GM12878 (cell line): ENCODE measurements at regions not wholly inside any gene's neighbourhood (a gene's known extent, or its start where the extent isn't known, plus 50 kb on each side); places are given as distances from the start of the nearest gene placed in this dataset.

Experiments used
- ATAC-seq: fragments of 200-7000 bp; cut with Tn5 transposase; 3 replicates; pipeline ENCODE4 v1.9.1; 2020; ENCODE audit warnings: mild to moderate bottlenecking, moderate library complexity
- BruUV-seq: library from RNA; stranded (reverse); fragments of 400-500 nt; replicated peaks from 2 replicates; lab custom pipeline; 2021; lab: Mats Ljungman, UMichigan
- CTCF ChIA-PET: fragments of 300-600 bp; sonication (Branson Sonifier 250); formaldehyde crosslinking; extraction: SDS; loops from one replicate; lab custom pipeline; 2021; ENCODE audit warnings: inconsistent platforms; lab: Yijun Ruan, JAX
- POLR2A ChIA-PET: fragments of 350-600 bp; formaldehyde crosslinking; extraction: SDS; loops from one replicate; lab custom pipeline; 2021; ENCODE audit warnings: inconsistent platforms; lab: Charles Lee
- RAD21 ChIA-PET: fragments of 300-600 bp; sonication (Branson Sonifier 250); formaldehyde crosslinking; loops from one replicate; lab custom pipeline; 2023; ENCODE audit warnings: antibody characterized with exemption; ENCODE audit not compliant: unreplicated experiment; lab: Charles Lee
- SMC1A ChIA-PET: fragments of 300-600 bp; sonication (Branson Sonifier 250); formaldehyde crosslinking; loops from one replicate; lab custom pipeline; 2023; ENCODE audit not compliant: unreplicated experiment, uncharacterized antibody; lab: Charles Lee
- DNase-seq: peaks from one replicate; pipeline ENCODE4 v3.0.0-alpha.2; 2011; ENCODE audit warnings: low read depth, low spot score
- FAIRE-seq: peaks from 3 replicates; lab custom pipeline; 2011; peaks lifted over from hg19 to GRCh38; lab: Jason Lieb, UNC
- H2AFZ ChIP-seq: 2 replicates; pipeline ENCODE4 v1.6.0; 2011; ENCODE audit warnings: low read depth, low read length, control low read depth; ENCODE audit not compliant: control insufficient read depth
- H3K27ac ChIP-seq: 2 replicates; pipeline ENCODE4 v1.5.1; 2011; ENCODE audit warnings: control low read depth; ENCODE audit not compliant: control insufficient read depth, insufficient read depth
- H3K27me3 ChIP-seq, 2 experiments: replicated peaks in 1 of 2; 2 replicates each; pipeline versions ENCODE4 v1.6.0 to v1.6.1; 2011; ENCODE audit warnings: low read length in 1 of 2; ENCODE audit not compliant: control insufficient read depth in 2 of 2, insufficient read depth in 2 of 2
- H3K36me3 ChIP-seq, 2 experiments: 2 replicates each; pipeline ENCODE4 v1.5.1; 2011; ENCODE audit warnings: low read length in 1 of 2; ENCODE audit not compliant: control insufficient read depth in 2 of 2, insufficient read depth in 2 of 2
- H3K4me1 ChIP-seq: 2 replicates; pipeline ENCODE4 v1.6.1; 2011; ENCODE audit warnings: mild to moderate bottlenecking, low read length, moderate library complexity, mixed read lengths; ENCODE audit not compliant: control insufficient read depth, insufficient read depth
- H3K4me2 ChIP-seq: 2 replicates; pipeline ENCODE4 v1.6.0; 2011; ENCODE audit warnings: control low read depth; ENCODE audit not compliant: control insufficient read depth, insufficient read depth
- H3K4me3 ChIP-seq: fragments of 200-600 bp; sonication (generic); 2 replicates; pipeline ENCODE4 v1.5.1; 2016
- H3K79me2 ChIP-seq: 2 replicates; pipeline ENCODE4 v1.6.0; 2011; ENCODE audit warnings: low read length; ENCODE audit not compliant: control insufficient read depth, insufficient read depth
- H3K9ac ChIP-seq: 2 replicates; pipeline ENCODE4 v1.8.0; 2011; ENCODE audit warnings: low read length, control low read depth, mixed read lengths; ENCODE audit not compliant: control insufficient read depth, insufficient read depth
- H3K9me3 ChIP-seq: replicated peaks from 3 replicates; pipeline ENCODE4 v1.5.1; 2011; ENCODE audit warnings: mild to moderate bottlenecking, low read length; ENCODE audit not compliant: control insufficient read depth, insufficient read depth
- H4K20me1 ChIP-seq: 2 replicates; pipeline ENCODE4 v1.6.0; 2011; ENCODE audit not compliant: control insufficient read depth, insufficient read depth
- ASH2L ChIP-seq: fragments of 300-600, 200-600 bp; sonication (generic); IDR thresholded peaks from 2 replicates; pipeline ENCODE4 v1.6.1; 2017; ENCODE audit warnings: low read depth, mild to moderate bottlenecking, borderline replicate concordance
- CEBPB ChIP-seq, 2 experiments: fragments of 150-350 bp in 1 of 2; IDR thresholded peaks; 2 replicates each; pipeline ENCODE4 v1.6.1; 2012 to 2014; ENCODE audit warnings: low read depth in 2 of 2, low read length in 2 of 2, borderline replicate concordance in 1 of 2, inconsistent platforms in 1 of 2
- HDAC6 ChIP-seq: fragments of 200-600 bp; sonication (generic); IDR thresholded peaks from one replicate; pipeline ENCODE4 v1.8.0; 2017; ENCODE audit warnings: antibody characterized with exemption; ENCODE audit not compliant: unreplicated experiment
- IKZF1 ChIP-seq: fragments of 450-650 bp; conservative IDR thresholded peaks from 2 replicates; pipeline ENCODE4 v1.6.1; 2017; ENCODE audit warnings: antibody characterized with exemption, mild to moderate bottlenecking
- POU2F2 ChIP-seq: IDR thresholded peaks from 3 replicates; pipeline ENCODE4 v1.6.1; 2011; ENCODE audit warnings: low read depth, mild to moderate bottlenecking, low read length, borderline replicate concordance
- RAD21 ChIP-seq: IDR thresholded peaks from 2 replicates; pipeline ENCODE4 v1.6.1; 2011; ENCODE audit warnings: mild to moderate bottlenecking, low read depth, low read length, moderate library complexity; ENCODE audit not compliant: insufficient read depth
- RCOR1 ChIP-seq: conservative IDR thresholded peaks from 2 replicates; pipeline ENCODE4 v1.6.1; 2012; ENCODE audit warnings: low read depth, low read length, improper control_type of control experiment
- RELA ChIP-seq: fragments of 450-650 bp; IDR thresholded peaks from 2 replicates; pipeline ENCODE4 v1.8.0; 2014; ENCODE audit warnings: borderline replicate concordance; ENCODE audit not compliant: partially characterized antibody
- SMC3 ChIP-seq: IDR thresholded peaks from 2 replicates; pipeline ENCODE4 v1.6.1; 2011; ENCODE audit warnings: low read length, improper control_type of control experiment, borderline replicate concordance
- SREBF1 ChIP-seq: IDR thresholded peaks from 2 replicates; pipeline ENCODE4 v1.6.1; 2012; ENCODE audit warnings: mild to moderate bottlenecking, low read length
- SUPT20H ChIP-seq: IDR thresholded peaks from 2 replicates; pipeline ENCODE4 v1.6.1; 2011; ENCODE audit warnings: low read depth, mild to moderate bottlenecking, low read length, moderate library complexity, borderline replicate concordance; ENCODE audit not compliant: control insufficient read depth
- TCF12 ChIP-seq: IDR thresholded peaks from 2 replicates; pipeline ENCODE4 v1.6.1; 2011; ENCODE audit warnings: low read depth, mild to moderate bottlenecking, low read length
- WRNIP1 ChIP-seq: IDR thresholded peaks from 2 replicates; pipeline ENCODE4 v1.6.1; 2011; ENCODE audit warnings: low read depth, low read length, improper control_type of control experiment, borderline replicate concordance
- YY1 ChIP-seq: IDR thresholded peaks from 2 replicates; pipeline ENCODE4 v1.6.1; 2011; ENCODE audit warnings: low read depth, mild to moderate bottlenecking, low read length
- ZBED1 ChIP-seq: IDR thresholded peaks from 2 replicates; pipeline ENCODE4 v1.6.1; 2016; ENCODE audit warnings: borderline replicate concordance
- WGBS: methylation state at CpG from one replicate; pipeline ENCODE4 v1.1.6; 2016; ENCODE audit warnings: low lambda C conversion rate; ENCODE audit not compliant: insufficient replicate concordance, insufficient coverage; ENCODE audit errors: missing lambda C conversion rate; 5-methylcytosine and 5-hydroxymethylcytosine counted together
- in situ Hi-C: fragments of 300-500 bp; cut with MboI; formaldehyde crosslinking; loops from 9 replicates; pipeline ENCODE4 v1.14.3; 2018; ENCODE audit warnings: mixed read lengths
- intact Hi-C: fragments of 100-400 bp; cut with micrococcal nuclease; formaldehyde crosslinking; loops from one replicate; pipeline ENCODE4 v1.14.2; 2022; ENCODE audit not compliant: unreplicated experiment
- TF ChIP-seq, protein P1 (sequence below): IDR thresholded peaks from 2 replicates; pipeline ENCODE4 v1.6.1; 2012; ENCODE audit warnings: mild to moderate bottlenecking, low read depth, low read length
- TF ChIP-seq, protein P2 (sequence below): fragments of 150-350 bp; IDR thresholded peaks from 2 replicates; pipeline ENCODE4 v1.6.1; 2014; ENCODE audit warnings: mild to moderate bottlenecking, low read depth, low read length
- TF ChIP-seq, protein P3 (sequence below), 3 experiments: IDR thresholded peaks in 2 of 3; conservative IDR thresholded peaks in 1 of 3; 2 replicates each; pipeline ENCODE4 v1.5.1; 2011; ENCODE audit warnings: low read depth in 3 of 3, low read length in 3 of 3, mild to moderate bottlenecking in 3 of 3, control low read depth in 2 of 3, moderate library complexity in 2 of 3, inconsistent platforms in 1 of 3, mixed read lengths in 1 of 3; ENCODE audit not compliant: control insufficient read depth in 2 of 3, insufficient read depth in 1 of 3; ENCODE audit errors: extremely low read depth in 1 of 3

DNA sequence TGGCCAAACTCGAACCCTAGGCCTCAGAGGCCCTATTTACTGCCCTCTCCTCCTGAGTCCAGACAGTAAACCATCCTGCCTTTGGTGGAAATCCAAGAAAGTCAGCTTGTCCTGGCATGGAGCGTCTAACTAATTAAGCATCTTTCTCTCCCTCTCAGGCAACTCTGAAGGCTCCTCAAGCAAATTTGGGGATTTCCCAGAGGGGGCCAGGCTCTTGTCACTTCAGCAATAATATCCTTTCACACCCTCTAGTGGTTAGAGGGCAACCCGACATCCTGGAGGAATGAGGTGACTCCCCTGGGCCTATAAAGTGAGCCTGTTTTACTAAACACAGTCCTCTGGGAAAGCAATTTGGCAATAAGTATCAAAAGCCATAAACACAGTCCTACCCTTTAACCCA, 60.4 kb downstream of the NOG start:
- BruUV-seq: no TSS peak
- peak; percentile 26 for DNase-seq
- CTCF ChIA-PET: interaction anchor here (0.6 to 1.8 kb wide), 5 partner anchors 12 to 154 kb away, joined by 3 to 4 read pairs (median 3); no protein-coding TSS in a partner anchor
- Histone ChIP-seq H3K36me3 (no peaks in the 10 kb centered on the region), H3K4me3 (no peak overlapping the region), H4K20me1 (no peaks in the 10 kb centered on the region), H3K4me1 (no peaks in the 10 kb centered on the region), H2AFZ (no peak overlapping the region), H3K9me3 (no peaks in the 10 kb centered on the region; the same call in 2 of the 3 replicates), H3K9ac (no peak overlapping the region), H3K79me2 (no peaks in the 10 kb centered on the region), H3K27me3 (no peaks in the 10 kb centered on the region), H3K27ac (no peak overlapping the region), H3K4me2 (no peak overlapping the region)
- POLR2A ChIA-PET: no interaction called here
- peak; percentile 100 for ATAC-seq
- RAD21 ChIA-PET: interaction anchor here (1.3 kb wide), 1 partner anchor 154 kb away, joined by 3 read pairs; no protein-coding TSS in a partner anchor
- peak; percentile 65 for FAIRE-seq
- SMC1A ChIA-PET: interaction anchor here (1.3 kb wide), 1 partner anchor 63 kb away, joined by 3 read pairs; no protein-coding TSS in a partner anchor
- intact Hi-C loops (loop anchor here (1.0 kb wide), 1 partner anchor 62 kb away; no protein-coding TSS in a partner anchor), in situ Hi-C loops (no loop called here)
- TF ChIP-seq RELA (peak; percentile 67), ZBED1 (no peak), SUPT20H (no peak), YY1 (0 out of 2 replicates have a peak, but pooled peaks have one; percentile 29), CEBPB (IDR thresholded peaks at IDR 0.05; ENCODE audit: borderline replicate concordance in 1 of 2, low read depth in 2 of 2, low read length in 2 of 2) (no peak), RCOR1 (no peak), SREBF1 (no peak), IKZF1 (no peak), ASH2L (no peak), HDAC6 (no peak), WRNIP1 (no peak), POU2F2 (0 out of 3 replicates have a peak, but pooled peaks have one; percentile 44), TCF12 (no peak), RAD21 (peak; percentile 67), SMC3 (peak; percentile 50; the same call in 1 of the 2 replicates)
- TF ChIP-seq, protein P1, sequence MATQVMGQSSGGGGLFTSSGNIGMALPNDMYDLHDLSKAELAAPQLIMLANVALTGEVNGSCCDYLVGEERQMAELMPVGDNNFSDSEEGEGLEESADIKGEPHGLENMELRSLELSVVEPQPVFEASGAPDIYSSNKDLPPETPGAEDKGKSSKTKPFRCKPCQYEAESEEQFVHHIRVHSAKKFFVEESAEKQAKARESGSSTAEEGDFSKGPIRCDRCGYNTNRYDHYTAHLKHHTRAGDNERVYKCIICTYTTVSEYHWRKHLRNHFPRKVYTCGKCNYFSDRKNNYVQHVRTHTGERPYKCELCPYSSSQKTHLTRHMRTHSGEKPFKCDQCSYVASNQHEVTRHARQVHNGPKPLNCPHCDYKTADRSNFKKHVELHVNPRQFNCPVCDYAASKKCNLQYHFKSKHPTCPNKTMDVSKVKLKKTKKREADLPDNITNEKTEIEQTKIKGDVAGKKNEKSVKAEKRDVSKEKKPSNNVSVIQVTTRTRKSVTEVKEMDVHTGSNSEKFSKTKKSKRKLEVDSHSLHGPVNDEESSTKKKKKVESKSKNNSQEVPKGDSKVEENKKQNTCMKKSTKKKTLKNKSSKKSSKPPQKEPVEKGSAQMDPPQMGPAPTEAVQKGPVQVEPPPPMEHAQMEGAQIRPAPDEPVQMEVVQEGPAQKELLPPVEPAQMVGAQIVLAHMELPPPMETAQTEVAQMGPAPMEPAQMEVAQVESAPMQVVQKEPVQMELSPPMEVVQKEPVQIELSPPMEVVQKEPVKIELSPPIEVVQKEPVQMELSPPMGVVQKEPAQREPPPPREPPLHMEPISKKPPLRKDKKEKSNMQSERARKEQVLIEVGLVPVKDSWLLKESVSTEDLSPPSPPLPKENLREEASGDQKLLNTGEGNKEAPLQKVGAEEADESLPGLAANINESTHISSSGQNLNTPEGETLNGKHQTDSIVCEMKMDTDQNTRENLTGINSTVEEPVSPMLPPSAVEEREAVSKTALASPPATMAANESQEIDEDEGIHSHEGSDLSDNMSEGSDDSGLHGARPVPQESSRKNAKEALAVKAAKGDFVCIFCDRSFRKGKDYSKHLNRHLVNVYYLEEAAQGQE: no peak
- TF ChIP-seq, protein P2, sequence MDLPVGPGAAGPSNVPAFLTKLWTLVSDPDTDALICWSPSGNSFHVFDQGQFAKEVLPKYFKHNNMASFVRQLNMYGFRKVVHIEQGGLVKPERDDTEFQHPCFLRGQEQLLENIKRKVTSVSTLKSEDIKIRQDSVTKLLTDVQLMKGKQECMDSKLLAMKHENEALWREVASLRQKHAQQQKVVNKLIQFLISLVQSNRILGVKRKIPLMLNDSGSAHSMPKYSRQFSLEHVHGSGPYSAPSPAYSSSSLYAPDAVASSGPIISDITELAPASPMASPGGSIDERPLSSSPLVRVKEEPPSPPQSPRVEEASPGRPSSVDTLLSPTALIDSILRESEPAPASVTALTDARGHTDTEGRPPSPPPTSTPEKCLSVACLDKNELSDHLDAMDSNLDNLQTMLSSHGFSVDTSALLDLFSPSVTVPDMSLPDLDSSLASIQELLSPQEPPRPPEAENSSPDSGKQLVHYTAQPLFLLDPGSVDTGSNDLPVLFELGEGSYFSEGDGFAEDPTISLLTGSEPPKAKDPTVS: no peak
- TF ChIP-seq, protein P3, sequence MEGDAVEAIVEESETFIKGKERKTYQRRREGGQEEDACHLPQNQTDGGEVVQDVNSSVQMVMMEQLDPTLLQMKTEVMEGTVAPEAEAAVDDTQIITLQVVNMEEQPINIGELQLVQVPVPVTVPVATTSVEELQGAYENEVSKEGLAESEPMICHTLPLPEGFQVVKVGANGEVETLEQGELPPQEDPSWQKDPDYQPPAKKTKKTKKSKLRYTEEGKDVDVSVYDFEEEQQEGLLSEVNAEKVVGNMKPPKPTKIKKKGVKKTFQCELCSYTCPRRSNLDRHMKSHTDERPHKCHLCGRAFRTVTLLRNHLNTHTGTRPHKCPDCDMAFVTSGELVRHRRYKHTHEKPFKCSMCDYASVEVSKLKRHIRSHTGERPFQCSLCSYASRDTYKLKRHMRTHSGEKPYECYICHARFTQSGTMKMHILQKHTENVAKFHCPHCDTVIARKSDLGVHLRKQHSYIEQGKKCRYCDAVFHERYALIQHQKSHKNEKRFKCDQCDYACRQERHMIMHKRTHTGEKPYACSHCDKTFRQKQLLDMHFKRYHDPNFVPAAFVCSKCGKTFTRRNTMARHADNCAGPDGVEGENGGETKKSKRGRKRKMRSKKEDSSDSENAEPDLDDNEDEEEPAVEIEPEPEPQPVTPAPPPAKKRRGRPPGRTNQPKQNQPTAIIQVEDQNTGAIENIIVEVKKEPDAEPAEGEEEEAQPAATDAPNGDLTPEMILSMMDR (IDR thresholded peaks at IDR 0.05 in 2 of 3, conservative IDR thresholded peaks at IDR 0.05 in 1 of 3; ENCODE audit: control insufficient read depth in 2 of 3, extremely low read depth in 1 of 3, insufficient read depth in 1 of 3, low read depth in 3 of 3, low read length in 3 of 3): peak; percentile 72 to 74 (median 73)
- WGBS: 0% methylated on average over 3 of the region's 3 CpGs
